H1 (cell line): ENCODE measurements at regions not wholly inside any gene's neighbourhood (a gene's known extent, or its start where the extent isn't known, plus 50 kb on each side); places are given as distances from the start of the nearest gene placed in this dataset.

Experiments used
- CTCF ChIP-seq, 3 experiments: IDR thresholded peaks; 1 replicate in 2 of 3; 2 replicates in 1 of 3; pipeline versions ENCODE4 v1.5.1 to v1.6.1; 2011; ENCODE audit warnings: low read length in 3 of 3, mild to moderate bottlenecking in 3 of 3, inconsistent platforms in 2 of 3, low read depth in 1 of 3, moderate library complexity in 1 of 3; ENCODE audit not compliant: insufficient read depth in 1 of 3; ENCODE audit errors: control extremely low read depth in 1 of 3
- NRF1 ChIP-seq: IDR thresholded peaks from 2 replicates; pipeline ENCODE4 v1.6.1; 2011; ENCODE audit warnings: mild to moderate bottlenecking, low read depth, low read length, improper control_type of control experiment
- POLR2AphosphoS5 ChIP-seq: IDR thresholded peaks from 2 replicates; pipeline ENCODE4 v1.6.1; 2011; ENCODE audit warnings: low read depth, low read length

- TF ChIP-seq NRF1, result no peak
- no peak for TF ChIP-seq CTCF (IDR thresholded peaks at IDR 0.05; ENCODE audit: control extremely low read depth in 1 of 3, insufficient read depth in 1 of 3, low read depth in 1 of 3, low read length in 3 of 3)
- no peak for TF ChIP-seq POLR2AphosphoS5
Measured at GRCh38 chr22:48015701-48016100, 1253.3 kb downstream of the TBC1D22A start.
